CD4-positive, alpha-beta T cell treated with Interleukin-17A for 1 hour (primary cell): ENCODE measurements at regions not wholly inside any gene's neighbourhood (a gene's known extent, or its start where the extent isn't known, plus 50 kb on each side); places are given as distances from the start of the nearest gene placed in this dataset.

Experiments used
- DNase-seq: peaks from one replicate; pipeline ENCODE4 v3.0.0-alpha.2; 2020

- DNase-seq, result no peak
Observed at GRCh38 chr20:39109933-39110818, 148.0 kb downstream of the DHX35 start.

DNA sequence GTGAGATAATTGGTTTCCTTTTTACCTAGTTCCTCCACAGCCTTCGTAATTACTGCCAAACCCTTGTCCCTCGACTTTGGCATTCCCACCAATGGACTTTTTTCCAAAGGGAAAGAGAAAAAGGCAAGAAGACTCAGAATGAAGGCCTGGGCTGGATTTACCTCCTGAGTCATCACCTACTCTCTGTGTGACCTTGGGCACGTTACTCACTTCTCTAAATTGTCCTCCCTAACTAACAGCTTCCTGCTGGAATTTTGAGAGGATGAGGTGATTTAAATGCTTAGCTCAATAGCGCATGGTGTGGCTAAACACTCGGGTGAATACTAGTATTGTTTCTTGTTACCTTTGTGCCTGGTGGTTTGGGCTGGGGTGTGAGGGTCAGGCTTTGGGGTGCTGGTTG lies 146.6 kb downstream of the DHX35 start:
- no peak for DNase-seq

DNA sequence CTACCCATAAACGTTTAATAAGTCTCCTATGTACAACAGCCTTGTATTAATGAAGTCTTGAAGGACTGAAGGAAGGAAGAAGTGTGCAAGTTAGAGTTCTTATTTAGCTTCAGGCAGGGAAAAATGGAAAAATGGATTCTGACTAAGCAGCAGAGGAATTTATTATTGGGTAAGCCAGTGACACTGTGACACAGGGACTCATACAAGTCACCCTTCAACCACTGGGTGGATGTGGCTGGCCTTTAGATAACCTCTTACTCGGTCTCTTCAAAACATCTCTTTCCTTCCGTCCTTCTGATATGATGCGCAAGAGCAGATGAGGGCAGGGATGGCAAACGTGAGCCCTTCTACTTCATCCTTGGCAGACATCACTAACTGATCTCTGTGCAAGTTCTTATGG lies 145.6 kb downstream of the DHX35 start:
- DNase-seq, result no peak

- no peak for DNase-seq
Observed at GRCh38 chr20:39106791-39107190, 144.6 kb downstream of the DHX35 start.

GRCh38 chr20:39105551-39105950 lies 143.4 kb downstream of the DHX35 start:
- DNase-seq, result no peak

DNA sequence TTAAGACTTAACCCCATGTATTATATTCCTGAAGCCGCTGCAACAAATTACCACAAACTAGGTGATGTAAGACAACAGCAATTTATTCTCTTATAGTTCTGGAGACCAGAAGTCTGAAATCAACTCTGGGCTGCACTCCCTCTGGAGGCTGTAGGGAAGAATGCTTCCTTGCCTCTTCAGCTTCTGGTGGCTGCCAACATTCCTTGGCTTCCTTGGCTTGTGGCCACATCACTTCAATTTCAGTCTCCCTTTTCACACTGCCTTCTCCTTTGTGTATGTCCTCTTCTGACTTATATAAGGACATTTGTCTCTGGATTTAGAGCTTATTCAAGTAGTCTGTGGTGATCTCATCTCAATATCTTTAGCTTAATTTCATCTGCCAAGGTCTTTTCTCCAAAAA lies 141.6 kb downstream of the DHX35 start:
- DNase-seq, result no peak

DNA sequence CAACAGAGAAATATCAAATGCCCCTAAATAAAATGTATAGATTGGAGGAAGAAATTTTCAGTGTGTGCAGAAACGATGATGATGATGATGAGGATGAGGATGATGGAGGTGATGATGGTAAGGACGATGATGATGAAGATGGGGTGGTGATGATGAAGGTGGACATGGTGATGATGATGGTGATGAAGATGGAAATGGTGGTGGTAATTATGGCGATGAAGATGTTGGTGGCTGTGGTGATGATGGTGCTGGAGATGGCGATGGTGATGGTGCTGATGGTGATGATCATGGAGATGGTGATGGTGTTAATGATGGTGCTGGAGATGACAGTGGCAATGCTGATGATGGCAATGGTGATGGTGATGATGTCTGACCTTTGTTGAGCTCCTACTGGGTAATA lies 141.2 kb downstream of the DHX35 start:
- DNase-seq, result no peak

- DNase-seq, result no peak
Observed at GRCh38 chr20:39101895-39102294, 139.8 kb downstream of the DHX35 start.

DNA sequence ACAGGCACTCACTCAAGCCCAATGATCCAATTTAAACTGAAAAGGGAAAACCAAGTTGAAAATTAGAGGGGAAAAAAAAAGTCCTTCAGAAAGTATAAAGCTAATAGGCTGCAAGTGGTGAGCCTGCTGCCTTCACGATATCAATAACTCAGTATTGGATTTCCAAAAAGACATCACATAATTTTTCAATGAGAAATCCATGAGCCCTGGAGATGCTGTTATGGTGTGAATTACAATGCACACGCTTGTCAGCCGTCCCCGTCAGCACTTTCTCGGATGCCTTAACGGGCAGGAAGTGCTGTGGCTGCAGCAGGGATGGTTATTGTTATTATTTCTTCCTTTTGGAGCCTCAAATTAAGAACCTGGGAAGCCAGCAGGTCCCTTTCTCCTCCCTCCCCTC lies 138.5 kb downstream of the DHX35 start:
- DNase-seq, result no peak

DNA sequence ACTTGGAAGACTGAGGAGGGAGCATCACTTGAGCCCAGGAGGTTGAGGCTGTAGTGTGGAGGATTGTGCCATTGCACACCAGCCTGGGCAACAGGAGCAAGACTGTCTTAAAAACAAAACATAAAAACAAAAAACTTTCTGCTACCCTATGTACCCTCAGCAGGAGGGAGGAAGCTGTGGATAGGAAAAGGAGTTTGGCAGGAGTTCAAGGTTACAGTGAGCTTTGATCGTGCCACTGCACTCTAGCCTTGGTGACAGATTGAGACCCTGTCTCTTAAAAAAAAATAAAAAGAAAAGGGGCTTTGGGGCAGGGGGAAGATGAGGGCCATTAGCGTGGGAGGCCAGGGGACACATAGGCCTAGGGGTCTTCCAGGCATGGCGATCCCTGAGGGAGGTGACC lies 135.7 kb downstream of the DHX35 start:
- no peak for DNase-seq

DNA sequence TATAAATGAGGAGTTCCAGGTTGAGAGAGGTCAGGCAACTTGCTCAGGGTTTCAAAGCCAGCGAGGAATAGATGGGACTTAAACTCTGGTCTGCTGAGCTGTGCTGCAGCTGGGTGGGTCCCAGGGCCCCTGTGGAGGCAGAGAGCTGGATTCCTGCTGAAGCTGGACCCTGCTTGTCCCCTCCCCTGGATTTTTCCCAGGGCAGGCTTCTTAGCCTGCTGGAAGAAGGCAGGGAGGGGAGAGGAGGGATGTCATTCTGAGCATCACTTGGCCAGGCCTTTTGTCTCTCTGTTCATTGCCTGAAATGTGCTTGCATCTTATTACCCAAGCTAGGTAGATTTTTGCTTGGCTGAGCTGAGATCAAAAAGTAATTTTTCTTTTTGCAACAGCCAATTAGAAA lies 133.7 kb downstream of the DHX35 start:
- DNase-seq, result no peak

DNA sequence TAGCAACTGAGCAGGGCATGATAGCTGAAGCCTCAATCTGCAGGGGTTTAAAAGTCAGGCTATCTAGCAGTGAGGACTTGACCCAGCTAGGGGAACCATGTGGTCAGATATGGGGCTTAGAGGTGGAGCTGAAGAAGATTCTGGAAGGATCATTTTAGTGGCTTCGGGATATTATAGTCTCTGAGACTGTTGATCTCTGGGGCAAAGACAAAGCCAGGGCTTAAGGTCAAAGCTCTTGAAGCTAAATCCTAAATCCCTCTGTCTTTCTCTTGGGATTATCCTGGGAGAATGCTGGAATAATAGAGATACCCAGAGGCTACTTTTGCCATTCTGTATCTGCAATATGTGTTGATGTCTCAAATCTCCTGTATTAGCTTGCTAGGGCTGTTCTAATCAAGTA lies 132.2 kb downstream of the DHX35 start:
- no peak for DNase-seq

DNA sequence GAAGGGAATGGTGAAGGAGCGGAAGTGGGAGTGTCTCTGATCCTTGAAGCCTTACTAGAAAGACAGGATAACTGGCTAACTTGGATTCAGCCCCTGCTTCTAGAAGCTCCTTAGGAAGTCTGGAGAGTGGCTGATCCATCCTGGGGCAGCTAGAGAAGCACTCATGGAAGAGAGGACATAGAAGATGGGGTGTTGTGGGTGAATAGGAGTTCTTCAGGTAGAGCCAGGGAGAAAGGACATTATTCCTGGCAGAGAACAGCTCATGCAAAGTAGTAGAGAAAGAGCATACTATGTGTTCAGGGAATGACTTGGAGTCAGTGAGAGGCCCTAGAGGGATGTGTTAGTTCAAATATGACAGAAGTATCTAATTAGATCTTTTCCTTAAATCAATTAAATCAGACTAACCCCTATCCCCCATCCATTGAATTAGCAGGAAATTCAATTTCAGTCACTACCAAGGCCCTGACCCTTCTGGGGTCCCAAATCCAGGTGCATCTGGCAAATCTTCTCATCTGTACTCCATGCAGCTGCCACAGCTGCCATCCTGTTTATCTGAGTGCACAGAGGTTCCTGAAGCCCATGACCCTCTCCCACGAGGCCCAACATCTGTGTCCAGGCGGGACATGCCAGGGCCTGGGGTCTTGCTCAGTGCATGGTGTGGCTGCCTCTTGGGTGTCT lies 130.7 kb downstream of the DHX35 start:
- DNase-seq, result no peak

DNA sequence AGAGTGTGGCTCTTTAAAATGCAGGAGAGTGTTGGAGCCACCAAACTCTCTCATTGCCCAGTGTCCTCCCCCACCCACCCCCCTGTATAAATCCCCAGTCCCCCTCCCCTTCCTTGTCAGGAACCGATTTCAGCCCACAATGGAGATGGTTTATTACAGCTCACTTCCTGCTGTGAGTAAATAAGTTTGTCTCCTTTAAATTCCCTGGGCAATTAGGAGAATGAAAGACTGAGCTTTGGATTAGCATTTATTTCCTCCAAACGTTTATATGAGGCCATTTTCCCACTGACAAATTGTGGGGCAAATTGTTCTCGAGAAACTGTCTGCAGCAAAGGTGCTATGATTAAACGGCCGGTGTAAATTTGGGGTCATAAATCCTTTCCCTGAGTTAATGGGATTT lies 128.8 kb downstream of the DHX35 start:
- DNase-seq, result no peak

DNA sequence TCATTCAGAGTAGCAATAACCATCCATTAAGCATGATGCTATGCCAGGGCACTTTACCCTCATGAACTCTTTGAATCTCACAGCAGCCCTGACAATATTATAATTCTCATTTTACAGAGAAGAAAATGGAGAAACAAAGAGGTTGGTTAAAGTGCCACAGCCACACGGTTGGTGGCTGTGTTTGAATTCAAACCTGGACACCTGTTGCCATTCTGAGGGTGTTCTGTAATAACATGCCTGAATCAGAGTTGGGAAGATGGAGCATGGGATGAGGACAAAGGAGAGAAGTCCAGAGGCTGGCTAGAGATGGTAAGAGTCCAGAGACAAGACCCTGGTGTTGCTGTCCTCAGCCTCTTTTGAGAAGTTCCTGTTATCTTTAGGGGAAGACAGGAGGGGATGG lies 127.7 kb downstream of the DHX35 start:
- no peak for DNase-seq
